Choroid plexus epithelial cell (primary cell): ENCODE measurements at regions not wholly inside any gene's neighbourhood (a gene's known extent, or its start where the extent isn't known, plus 50 kb on each side); places are given as distances from the start of the nearest gene placed in this dataset.
"Not testable (repeated sequence)": the region's sequence is repeated elsewhere in the genome, so short reads cannot be mapped to it uniquely, and the experiment has no call there.

Experiments
- DNase-seq: peaks from one replicate; pipeline ENCODE4 v3.0.0-alpha.2; 2010; ENCODE audit warnings: low read depth
- H3K4me3 ChIP-seq: 2 replicates; pipeline ENCODE4 v1.5.1; 2011; ENCODE audit warnings: low read depth, mild to moderate bottlenecking, control low read depth, low read length, moderate library complexity
- TF ChIP-seq, protein P1 (sequence below): conservative IDR thresholded peaks from 2 replicates; pipeline ENCODE4 v1.5.1; 2011; ENCODE audit warnings: low read depth, mild to moderate bottlenecking, control low read depth, inconsistent platforms, low read length, moderate library complexity

DNA sequence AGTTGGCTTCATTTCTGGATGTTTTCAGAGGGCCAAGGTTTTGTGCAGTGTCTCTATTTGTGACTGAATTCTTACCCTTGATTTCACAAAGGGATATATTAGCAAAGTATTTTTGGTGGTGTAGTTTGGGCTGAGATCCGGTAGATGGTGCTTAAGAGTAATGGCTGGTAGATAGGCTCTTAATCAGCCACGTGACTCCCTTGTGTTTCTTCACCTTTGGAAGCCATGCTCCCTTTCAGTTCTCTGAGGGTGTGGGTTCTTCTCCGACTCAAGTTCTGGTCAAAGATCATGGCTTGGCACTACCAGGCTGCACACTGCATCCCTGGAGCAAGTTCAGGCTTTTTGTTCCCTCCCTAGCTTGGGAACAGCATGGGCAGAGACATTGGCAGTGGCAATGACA, 887.3 kb downstream of the CDH8 start:
- DNase-seq, result no peak
- H3K4me3 ChIP-seq, result no peak overlapping the region
- TF ChIP-seq, protein P1, sequence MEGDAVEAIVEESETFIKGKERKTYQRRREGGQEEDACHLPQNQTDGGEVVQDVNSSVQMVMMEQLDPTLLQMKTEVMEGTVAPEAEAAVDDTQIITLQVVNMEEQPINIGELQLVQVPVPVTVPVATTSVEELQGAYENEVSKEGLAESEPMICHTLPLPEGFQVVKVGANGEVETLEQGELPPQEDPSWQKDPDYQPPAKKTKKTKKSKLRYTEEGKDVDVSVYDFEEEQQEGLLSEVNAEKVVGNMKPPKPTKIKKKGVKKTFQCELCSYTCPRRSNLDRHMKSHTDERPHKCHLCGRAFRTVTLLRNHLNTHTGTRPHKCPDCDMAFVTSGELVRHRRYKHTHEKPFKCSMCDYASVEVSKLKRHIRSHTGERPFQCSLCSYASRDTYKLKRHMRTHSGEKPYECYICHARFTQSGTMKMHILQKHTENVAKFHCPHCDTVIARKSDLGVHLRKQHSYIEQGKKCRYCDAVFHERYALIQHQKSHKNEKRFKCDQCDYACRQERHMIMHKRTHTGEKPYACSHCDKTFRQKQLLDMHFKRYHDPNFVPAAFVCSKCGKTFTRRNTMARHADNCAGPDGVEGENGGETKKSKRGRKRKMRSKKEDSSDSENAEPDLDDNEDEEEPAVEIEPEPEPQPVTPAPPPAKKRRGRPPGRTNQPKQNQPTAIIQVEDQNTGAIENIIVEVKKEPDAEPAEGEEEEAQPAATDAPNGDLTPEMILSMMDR, result no peak

DNA sequence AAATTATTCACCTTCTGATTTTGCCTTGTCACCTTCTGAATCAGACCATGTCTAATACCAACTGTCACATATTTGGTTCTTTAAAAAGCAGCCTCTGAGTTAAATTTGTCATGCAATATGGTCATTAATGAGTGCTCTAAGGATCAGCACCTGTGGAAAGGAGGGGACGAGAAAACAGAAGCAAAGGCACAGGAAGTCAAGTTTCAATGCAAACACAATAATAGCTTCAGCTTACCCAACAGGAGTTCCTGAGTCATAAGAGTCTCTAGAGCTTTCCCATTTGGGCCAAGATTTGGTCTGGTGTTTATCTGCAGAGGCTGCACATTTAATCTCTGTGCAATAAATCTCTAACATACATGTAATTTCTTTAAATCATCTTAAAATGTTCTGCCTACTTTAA, 889.8 kb downstream of the CDH8 start:
- no peak overlapping the region for H3K4me3 ChIP-seq
- no peak for DNase-seq
- TF ChIP-seq, protein P1, result no peak

DNA sequence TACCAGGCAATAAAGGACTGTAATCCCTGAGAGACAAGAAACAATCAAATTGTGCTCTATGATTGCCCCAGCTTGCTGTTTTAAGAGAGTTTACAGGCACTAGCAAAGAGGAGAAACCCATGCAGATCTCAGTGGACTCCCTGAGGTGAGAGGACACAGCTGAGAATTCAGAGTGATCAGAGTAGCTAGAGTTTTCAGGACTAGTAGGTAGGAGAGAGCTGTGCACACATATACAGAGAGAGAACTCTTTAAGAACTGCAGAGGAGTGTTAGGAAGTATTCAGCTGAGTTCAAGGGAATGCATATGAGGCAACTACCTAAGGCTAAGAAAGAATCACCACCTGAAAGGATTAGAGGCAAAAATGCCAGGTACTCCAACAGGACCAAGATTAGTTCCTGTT, 904.8 kb downstream of the CDH8 start:
- no peak overlapping the region for H3K4me3 ChIP-seq
- DNase-seq, result no peak
- TF ChIP-seq, protein P1, result no peak

DNA sequence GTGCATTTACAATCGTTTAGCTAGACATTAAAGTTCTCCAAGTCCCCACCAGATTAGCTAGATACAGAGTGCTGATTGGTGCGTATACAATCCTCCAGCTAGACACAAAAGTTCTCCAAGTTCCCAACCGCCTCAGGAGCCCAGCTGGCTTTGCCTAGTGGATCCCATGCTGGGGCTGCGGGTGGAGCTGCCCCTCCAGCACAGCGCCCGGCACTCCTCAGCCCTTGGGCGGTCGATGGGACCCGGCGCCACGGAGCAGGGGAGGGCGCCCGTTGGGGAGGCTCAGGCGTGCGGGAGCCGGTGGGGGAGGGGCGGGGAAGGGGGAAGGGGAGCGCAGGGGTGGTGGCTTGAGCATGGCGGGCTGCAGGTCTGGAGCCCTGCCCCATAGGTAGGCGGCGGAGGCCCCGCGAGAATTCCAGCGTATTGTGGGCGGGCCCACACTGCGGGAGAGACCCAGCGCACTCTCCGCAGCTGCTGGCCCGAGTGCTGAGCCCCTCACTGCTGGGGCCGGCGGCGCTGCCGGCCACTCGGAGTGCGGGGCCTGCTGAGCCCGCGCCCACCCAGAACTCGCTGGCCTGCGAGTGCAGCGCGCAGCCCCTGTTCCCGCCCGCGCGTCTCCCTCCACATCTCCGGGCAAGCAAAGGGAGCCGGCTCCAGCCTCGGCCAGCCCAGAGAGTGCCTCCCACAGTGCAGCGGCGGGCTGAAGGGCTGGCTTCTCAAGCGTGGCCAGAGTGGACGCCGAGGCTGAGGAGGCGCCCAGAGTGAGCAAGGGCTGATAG, 907.5 kb downstream of the CDH8 start:
- DNase-seq, result no peak
- H3K4me3 ChIP-seq, result no peak overlapping the region
- TF ChIP-seq, protein P1, result no peak

DNA sequence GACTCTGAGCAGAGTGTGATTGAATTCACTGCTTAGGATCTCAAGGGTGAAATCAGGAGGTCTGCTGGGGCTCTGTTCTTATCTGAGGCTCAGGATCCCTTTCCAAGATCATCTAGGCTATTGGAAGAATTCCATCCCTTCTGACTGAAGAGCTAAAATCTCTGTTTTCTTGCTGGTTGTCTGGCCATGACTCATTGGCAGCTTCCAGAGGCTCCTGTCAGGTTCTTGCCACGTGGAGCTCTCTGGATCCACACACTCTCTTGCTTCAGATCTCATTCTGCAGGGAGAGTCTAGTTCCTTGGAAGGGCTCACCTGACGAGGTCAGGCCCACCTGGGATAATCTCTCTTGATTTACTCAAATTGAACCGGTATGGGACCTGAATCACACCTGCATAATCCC, 930.7 kb downstream of the CDH8 start:
- DNase-seq, result no peak
- no peak overlapping the region for H3K4me3 ChIP-seq
- TF ChIP-seq, protein P1, result no peak

DNA sequence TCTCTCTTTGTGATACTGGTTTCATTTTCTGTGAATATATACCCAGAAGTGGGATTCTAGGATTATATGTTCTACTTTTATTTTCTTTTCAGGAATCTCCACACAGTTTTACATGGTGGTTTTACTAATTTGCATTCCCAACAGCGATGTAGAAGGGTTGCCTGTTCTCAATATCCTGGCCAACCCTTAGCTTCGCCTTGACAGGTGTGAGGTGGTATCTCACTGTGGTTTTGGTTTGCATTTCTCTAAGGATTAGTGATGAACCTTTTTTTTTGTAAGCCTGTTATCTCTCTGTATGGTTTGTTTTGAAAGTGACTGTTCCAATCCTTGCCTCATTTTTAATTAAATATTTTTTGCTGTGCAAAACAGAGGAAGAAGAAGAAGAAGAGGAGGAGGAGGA, 937.7 kb downstream of the CDH8 start:
- TF ChIP-seq, protein P1, result no peak
- no peak for DNase-seq
- no peak overlapping the region for H3K4me3 ChIP-seq

DNA sequence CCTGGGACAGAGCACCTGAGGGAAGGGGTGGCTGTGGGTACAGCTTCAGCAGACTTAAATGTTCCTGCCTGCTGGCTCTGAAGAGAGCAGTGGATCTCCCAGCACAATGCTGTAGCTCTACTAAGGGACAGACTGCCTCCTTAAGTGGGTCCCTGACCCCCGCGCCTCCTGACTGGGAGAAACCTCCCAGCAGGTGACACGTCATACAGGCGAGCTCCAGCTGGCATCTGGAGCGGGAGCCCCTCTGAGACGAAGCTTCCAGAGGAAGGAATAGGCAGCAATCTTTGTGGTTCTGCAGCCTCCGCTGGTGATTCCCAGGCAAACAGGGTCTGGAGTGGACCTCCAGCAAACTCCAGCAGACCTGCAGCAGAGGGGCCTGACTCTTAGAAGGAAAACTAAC, 944.9 kb downstream of the CDH8 start:
- DNase-seq, H3K4me3 ChIP-seq: not testable (repeated sequence)
